GM12878 (cell line): ENCODE measurements at regions not wholly inside any gene's neighbourhood (a gene's known extent, or its start where the extent isn't known, plus 50 kb on each side); places are given as distances from the start of the nearest gene placed in this dataset.

Experiments used
- ATAC-seq: fragments of 200-7000 bp; cut with Tn5 transposase; 3 replicates; pipeline ENCODE4 v1.9.1; 2020; ENCODE audit warnings: mild to moderate bottlenecking, moderate library complexity
- BruUV-seq: library from RNA; stranded (reverse); fragments of 400-500 nt; replicated peaks from 2 replicates; lab custom pipeline; 2021; lab: Mats Ljungman, UMichigan
- CTCF ChIA-PET: fragments of 300-600 bp; sonication (Branson Sonifier 250); formaldehyde crosslinking; extraction: SDS; loops from one replicate; lab custom pipeline; 2021; ENCODE audit warnings: inconsistent platforms; lab: Yijun Ruan, JAX
- POLR2A ChIA-PET: fragments of 350-600 bp; formaldehyde crosslinking; extraction: SDS; loops from one replicate; lab custom pipeline; 2021; ENCODE audit warnings: inconsistent platforms; lab: Charles Lee
- RAD21 ChIA-PET: fragments of 300-600 bp; sonication (Branson Sonifier 250); formaldehyde crosslinking; loops from one replicate; lab custom pipeline; 2023; ENCODE audit warnings: antibody characterized with exemption; ENCODE audit not compliant: unreplicated experiment; lab: Charles Lee
- SMC1A ChIA-PET: fragments of 300-600 bp; sonication (Branson Sonifier 250); formaldehyde crosslinking; loops from one replicate; lab custom pipeline; 2023; ENCODE audit not compliant: unreplicated experiment, uncharacterized antibody; lab: Charles Lee
- DNase-seq: peaks from one replicate; pipeline ENCODE4 v3.0.0-alpha.2; 2011; ENCODE audit warnings: low read depth, low spot score
- FAIRE-seq: peaks from 3 replicates; lab custom pipeline; 2011; peaks lifted over from hg19 to GRCh38; lab: Jason Lieb, UNC
- H2AFZ ChIP-seq: 2 replicates; pipeline ENCODE4 v1.6.0; 2011; ENCODE audit warnings: low read depth, low read length, control low read depth; ENCODE audit not compliant: control insufficient read depth
- H3K27ac ChIP-seq: 2 replicates; pipeline ENCODE4 v1.5.1; 2011; ENCODE audit warnings: control low read depth; ENCODE audit not compliant: control insufficient read depth, insufficient read depth
- H3K27me3 ChIP-seq, 2 experiments: replicated peaks in 1 of 2; 2 replicates each; pipeline versions ENCODE4 v1.6.0 to v1.6.1; 2011; ENCODE audit warnings: low read length in 1 of 2; ENCODE audit not compliant: control insufficient read depth in 2 of 2, insufficient read depth in 2 of 2
- H3K36me3 ChIP-seq, 2 experiments: 2 replicates each; pipeline ENCODE4 v1.5.1; 2011; ENCODE audit warnings: low read length in 1 of 2; ENCODE audit not compliant: control insufficient read depth in 2 of 2, insufficient read depth in 2 of 2
- H3K4me1 ChIP-seq: 2 replicates; pipeline ENCODE4 v1.6.1; 2011; ENCODE audit warnings: mild to moderate bottlenecking, low read length, moderate library complexity, mixed read lengths; ENCODE audit not compliant: control insufficient read depth, insufficient read depth
- H3K4me2 ChIP-seq: 2 replicates; pipeline ENCODE4 v1.6.0; 2011; ENCODE audit warnings: control low read depth; ENCODE audit not compliant: control insufficient read depth, insufficient read depth
- H3K4me3 ChIP-seq: fragments of 200-600 bp; sonication (generic); 2 replicates; pipeline ENCODE4 v1.5.1; 2016
- H3K79me2 ChIP-seq: 2 replicates; pipeline ENCODE4 v1.6.0; 2011; ENCODE audit warnings: low read length; ENCODE audit not compliant: control insufficient read depth, insufficient read depth
- H3K9ac ChIP-seq: 2 replicates; pipeline ENCODE4 v1.8.0; 2011; ENCODE audit warnings: low read length, control low read depth, mixed read lengths; ENCODE audit not compliant: control insufficient read depth, insufficient read depth
- H3K9me3 ChIP-seq: replicated peaks from 3 replicates; pipeline ENCODE4 v1.5.1; 2011; ENCODE audit warnings: mild to moderate bottlenecking, low read length; ENCODE audit not compliant: control insufficient read depth, insufficient read depth
- H4K20me1 ChIP-seq: 2 replicates; pipeline ENCODE4 v1.6.0; 2011; ENCODE audit not compliant: control insufficient read depth, insufficient read depth
- EP300 ChIP-seq, 2 experiments: fragments of 150-350 bp in 1 of 2; IDR thresholded peaks; 2 replicates each; pipeline ENCODE4 v1.6.1; 2011 to 2012; ENCODE audit warnings: low read depth in 2 of 2, low read length in 2 of 2, borderline replicate concordance in 1 of 2, improper control_type of control experiment in 1 of 2, inconsistent platforms in 1 of 2; ENCODE audit not compliant: control insufficient read depth in 1 of 2
- IKZF2 ChIP-seq, 2 experiments: fragments of 450-650 bp; IDR thresholded peaks; 2 replicates each; pipeline ENCODE4 v1.6.1; 2017; ENCODE audit warnings: mild to moderate bottlenecking in 2 of 2, moderate library complexity in 2 of 2
- NR2C1 ChIP-seq: fragments of 450-650 bp; IDR thresholded peaks from 2 replicates; pipeline ENCODE4 v1.6.1; 2017; ENCODE audit warnings: antibody characterized with exemption, mild to moderate bottlenecking, moderate library complexity
- POLR2A ChIP-seq: IDR thresholded peaks from 2 replicates; pipeline ENCODE4 v1.6.1; 2011; ENCODE audit warnings: low read depth, mild to moderate bottlenecking, low read length
- RELA ChIP-seq: fragments of 450-650 bp; IDR thresholded peaks from 2 replicates; pipeline ENCODE4 v1.8.0; 2014; ENCODE audit warnings: borderline replicate concordance; ENCODE audit not compliant: partially characterized antibody
- RUNX3 ChIP-seq: IDR thresholded peaks from 2 replicates; pipeline ENCODE4 v1.6.1; 2012; ENCODE audit warnings: low read length, inconsistent platforms
- SIX5 ChIP-seq: IDR thresholded peaks from 2 replicates; pipeline ENCODE4 v1.6.1; 2011; ENCODE audit warnings: mild to moderate bottlenecking, low read depth, low read length, moderate library complexity; ENCODE audit not compliant: severe bottlenecking
- SREBF2 ChIP-seq: IDR thresholded peaks from 2 replicates; pipeline ENCODE4 v1.6.1; 2012; ENCODE audit warnings: mild to moderate bottlenecking, low read length
- TCF3 ChIP-seq: IDR thresholded peaks from 2 replicates; pipeline ENCODE4 v1.6.1; 2012; ENCODE audit warnings: low read depth, mild to moderate bottlenecking, low read length, borderline replicate concordance; ENCODE audit not compliant: insufficient read depth
- WRNIP1 ChIP-seq: IDR thresholded peaks from 2 replicates; pipeline ENCODE4 v1.6.1; 2011; ENCODE audit warnings: low read depth, low read length, improper control_type of control experiment, borderline replicate concordance
- YY1 ChIP-seq: IDR thresholded peaks from 2 replicates; pipeline ENCODE4 v1.6.1; 2011; ENCODE audit warnings: low read depth, mild to moderate bottlenecking, low read length
- ZSCAN29 ChIP-seq: fragments of 450-650 bp; IDR thresholded peaks from 2 replicates; pipeline ENCODE4 v1.6.1; 2017; ENCODE audit warnings: mild to moderate bottlenecking, moderate library complexity
- WGBS: methylation state at CpG from one replicate; pipeline ENCODE4 v1.1.6; 2016; ENCODE audit warnings: low lambda C conversion rate; ENCODE audit not compliant: insufficient replicate concordance, insufficient coverage; ENCODE audit errors: missing lambda C conversion rate; 5-methylcytosine and 5-hydroxymethylcytosine counted together
- in situ Hi-C: fragments of 300-500 bp; cut with MboI; formaldehyde crosslinking; loops from 9 replicates; pipeline ENCODE4 v1.14.3; 2018; ENCODE audit warnings: mixed read lengths
- intact Hi-C: fragments of 100-400 bp; cut with micrococcal nuclease; formaldehyde crosslinking; loops from one replicate; pipeline ENCODE4 v1.14.2; 2022; ENCODE audit not compliant: unreplicated experiment
- TF ChIP-seq, protein P1 (sequence below): fragments of 450-650 bp; IDR thresholded peaks from 2 replicates; pipeline ENCODE4 v1.6.1; 2018; ENCODE audit warnings: borderline replicate concordance, mild to moderate bottlenecking; ENCODE audit not compliant: partially characterized antibody
- TF ChIP-seq, protein P2 (sequence below): fragments of 450-650 bp; formaldehyde crosslinking; IDR thresholded peaks from 2 replicates; pipeline ENCODE4 v1.4.0; 2022; ENCODE audit warnings: mild to moderate bottlenecking, moderate library complexity
- TF ChIP-seq, protein P3 (sequence below): fragments of 450-650 bp; IDR thresholded peaks from 2 replicates; pipeline ENCODE4 v1.6.1; 2017; ENCODE audit warnings: mild to moderate bottlenecking, moderate library complexity

DNA sequence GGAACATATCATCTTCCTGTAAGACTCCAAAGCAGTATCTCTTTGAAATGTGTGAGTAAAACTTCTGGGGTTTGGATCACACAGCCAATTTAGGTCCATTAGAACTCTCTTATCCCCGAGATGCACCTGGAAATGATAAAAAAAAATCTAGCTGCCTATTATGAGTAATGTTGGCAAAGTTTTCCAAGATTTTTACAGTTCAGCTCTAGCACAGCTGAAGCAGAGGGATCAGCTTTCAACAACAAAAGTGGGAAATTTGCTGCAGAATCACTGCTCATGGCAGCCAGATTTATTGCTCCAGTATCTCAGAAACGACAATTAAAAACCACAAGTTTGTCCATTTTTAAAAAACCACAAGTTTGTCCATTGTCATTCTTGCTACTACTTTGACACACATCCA, 292.2 kb downstream of the IRX2 start:
- Histone ChIP-seq H3K4me2 (no peak overlapping the region), H2AFZ (no peak overlapping the region), H3K9ac (no peak overlapping the region), H3K4me1 (no peaks in the 10 kb centered on the region), H3K27ac (no peak overlapping the region), H3K4me3 (no peak overlapping the region), H3K79me2 (no peaks in the 10 kb centered on the region), H3K27me3 (no peaks in the 10 kb centered on the region), H3K9me3 (no peaks in the 10 kb centered on the region), H4K20me1 (no peaks in the 10 kb centered on the region), H3K36me3 (no peaks in the 10 kb centered on the region)
- SMC1A ChIA-PET: no interaction called here
- intact Hi-C loops (no loop called here), in situ Hi-C loops (no loop called here)
- RAD21 ChIA-PET: no interaction called here
- BruUV-seq: no TSS peak
- CTCF ChIA-PET: no interaction called here
- WGBS: 3% methylated on average over 2 of the region's 2 CpGs
- no peak for DNase-seq
- ATAC-seq: no peak
- FAIRE-seq: no peak
- POLR2A ChIA-PET: no interaction called here
- TF ChIP-seq TCF3 (no peak), WRNIP1 (no peak), POLR2A (no peak), EP300 (IDR thresholded peaks at IDR 0.05; ENCODE audit: borderline replicate concordance in 1 of 2, control insufficient read depth in 1 of 2, low read depth in 2 of 2, low read length in 2 of 2) (no peak), SREBF2 (no peak), NR2C1 (no peak), RELA (no peak), ZSCAN29 (no peak), YY1 (no peak), RUNX3 (no peak), IKZF2 (IDR thresholded peaks at IDR 0.05) (no peak), SIX5 (no peak)
- TF ChIP-seq, protein P1, sequence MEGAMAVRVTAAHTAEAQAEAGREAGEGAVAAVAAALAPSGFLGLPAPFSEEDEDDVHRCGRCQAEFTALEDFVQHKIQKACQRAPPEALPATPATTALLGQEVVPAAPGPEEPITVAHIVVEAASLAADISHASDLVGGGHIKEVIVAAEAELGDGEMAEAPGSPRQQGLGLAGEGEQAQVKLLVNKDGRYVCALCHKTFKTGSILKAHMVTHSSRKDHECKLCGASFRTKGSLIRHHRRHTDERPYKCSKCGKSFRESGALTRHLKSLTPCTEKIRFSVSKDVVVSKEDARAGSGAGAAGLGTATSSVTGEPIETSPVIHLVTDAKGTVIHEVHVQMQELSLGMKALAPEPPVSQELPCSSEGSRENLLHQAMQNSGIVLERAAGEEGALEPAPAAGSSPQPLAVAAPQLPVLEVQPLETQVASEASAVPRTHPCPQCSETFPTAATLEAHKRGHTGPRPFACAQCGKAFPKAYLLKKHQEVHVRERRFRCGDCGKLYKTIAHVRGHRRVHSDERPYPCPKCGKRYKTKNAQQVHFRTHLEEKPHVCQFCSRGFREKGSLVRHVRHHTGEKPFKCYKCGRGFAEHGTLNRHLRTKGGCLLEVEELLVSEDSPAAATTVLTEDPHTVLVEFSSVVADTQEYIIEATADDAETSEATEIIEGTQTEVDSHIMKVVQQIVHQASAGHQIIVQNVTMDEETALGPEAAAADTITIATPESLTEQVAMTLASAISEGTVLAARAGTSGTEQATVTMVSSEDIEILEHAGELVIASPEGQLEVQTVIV: no peak
- TF ChIP-seq, protein P2, sequence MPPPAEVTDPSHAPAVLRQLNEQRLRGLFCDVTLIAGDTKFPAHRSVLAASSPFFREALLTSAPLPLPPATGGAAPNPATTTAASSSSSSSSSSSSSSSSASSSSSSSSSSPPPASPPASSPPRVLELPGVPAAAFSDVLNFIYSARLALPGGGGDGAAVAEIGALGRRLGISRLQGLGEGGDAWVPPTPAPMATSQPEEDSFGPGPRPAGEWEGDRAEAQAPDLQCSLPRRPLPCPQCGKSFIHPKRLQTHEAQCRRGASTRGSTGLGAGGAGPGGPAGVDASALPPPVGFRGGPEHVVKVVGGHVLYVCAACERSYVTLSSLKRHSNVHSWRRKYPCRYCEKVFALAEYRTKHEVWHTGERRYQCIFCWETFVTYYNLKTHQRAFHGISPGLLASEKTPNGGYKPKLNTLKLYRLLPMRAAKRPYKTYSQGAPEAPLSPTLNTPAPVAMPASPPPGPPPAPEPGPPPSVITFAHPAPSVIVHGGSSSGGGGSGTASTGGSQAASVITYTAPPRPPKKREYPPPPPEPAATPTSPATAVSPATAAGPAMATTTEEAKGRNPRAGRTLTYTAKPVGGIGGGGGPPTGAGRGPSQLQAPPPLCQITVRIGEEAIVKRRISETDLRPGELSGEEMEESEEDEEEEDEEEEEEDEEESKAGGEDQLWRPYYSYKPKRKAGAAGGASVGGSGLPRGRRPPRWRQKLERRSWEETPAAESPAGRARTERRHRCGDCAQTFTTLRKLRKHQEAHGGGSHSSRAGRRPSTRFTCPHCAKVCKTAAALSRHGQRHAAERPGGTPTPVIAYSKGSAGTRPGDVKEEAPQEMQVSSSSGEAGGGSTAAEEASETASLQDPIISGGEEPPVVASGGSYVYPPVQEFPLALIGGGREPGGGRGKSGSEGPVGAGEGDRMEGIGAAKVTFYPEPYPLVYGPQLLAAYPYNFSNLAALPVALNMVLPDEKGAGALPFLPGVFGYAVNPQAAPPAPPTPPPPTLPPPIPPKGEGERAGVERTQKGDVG (CRISPR knock-in tag): no peak
- TF ChIP-seq, protein P3, sequence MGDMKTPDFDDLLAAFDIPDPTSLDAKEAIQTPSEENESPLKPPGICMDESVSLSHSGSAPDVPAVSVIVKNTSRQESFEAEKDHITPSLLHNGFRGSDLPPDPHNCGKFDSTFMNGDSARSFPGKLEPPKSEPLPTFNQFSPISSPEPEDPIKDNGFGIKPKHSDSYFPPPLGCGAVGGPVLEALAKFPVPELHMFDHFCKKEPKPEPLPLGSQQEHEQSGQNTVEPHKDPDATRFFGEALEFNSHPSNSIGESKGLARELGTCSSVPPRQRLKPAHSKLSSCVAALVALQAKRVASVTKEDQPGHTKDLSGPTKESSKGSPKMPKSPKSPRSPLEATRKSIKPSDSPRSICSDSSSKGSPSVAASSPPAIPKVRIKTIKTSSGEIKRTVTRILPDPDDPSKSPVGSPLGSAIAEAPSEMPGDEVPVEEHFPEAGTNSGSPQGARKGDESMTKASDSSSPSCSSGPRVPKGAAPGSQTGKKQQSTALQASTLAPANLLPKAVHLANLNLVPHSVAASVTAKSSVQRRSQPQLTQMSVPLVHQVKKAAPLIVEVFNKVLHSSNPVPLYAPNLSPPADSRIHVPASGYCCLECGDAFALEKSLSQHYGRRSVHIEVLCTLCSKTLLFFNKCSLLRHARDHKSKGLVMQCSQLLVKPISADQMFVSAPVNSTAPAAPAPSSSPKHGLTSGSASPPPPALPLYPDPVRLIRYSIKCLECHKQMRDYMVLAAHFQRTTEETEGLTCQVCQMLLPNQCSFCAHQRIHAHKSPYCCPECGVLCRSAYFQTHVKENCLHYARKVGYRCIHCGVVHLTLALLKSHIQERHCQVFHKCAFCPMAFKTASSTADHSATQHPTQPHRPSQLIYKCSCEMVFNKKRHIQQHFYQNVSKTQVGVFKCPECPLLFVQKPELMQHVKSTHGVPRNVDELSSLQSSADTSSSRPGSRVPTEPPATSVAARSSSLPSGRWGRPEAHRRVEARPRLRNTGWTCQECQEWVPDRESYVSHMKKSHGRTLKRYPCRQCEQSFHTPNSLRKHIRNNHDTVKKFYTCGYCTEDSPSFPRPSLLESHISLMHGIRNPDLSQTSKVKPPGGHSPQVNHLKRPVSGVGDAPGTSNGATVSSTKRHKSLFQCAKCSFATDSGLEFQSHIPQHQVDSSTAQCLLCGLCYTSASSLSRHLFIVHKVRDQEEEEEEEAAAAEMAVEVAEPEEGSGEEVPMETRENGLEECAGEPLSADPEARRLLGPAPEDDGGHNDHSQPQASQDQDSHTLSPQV: no peak
